Uterus (tissue), 2 donors: ENCODE measurements at regions not wholly inside any gene's neighbourhood (a gene's known extent, or its start where the extent isn't known, plus 50 kb on each side); places are given as distances from the start of the nearest gene placed in this dataset.

ENCODE experiments used
- POLR2A ChIP-seq, 2 donors: fragments of 450-650 bp; IDR thresholded peaks; one replicate each; pipeline ENCODE4 v1.6.1; 2016; ENCODE audit warnings: antibody characterized with exemption in 2 of 2, mild to moderate bottlenecking in 1 of 2, moderate library complexity in 1 of 2
- TF ChIP-seq, protein P1 (sequence below), 4 experiments: fragments of 200-600 bp in 2 of 4; fragments of 450-650 bp in 2 of 4; sonication (generic) in 2 of 4; IDR thresholded peaks; one replicate each; pipeline ENCODE4 v1.5.1; 2016 to 2019; ENCODE audit warnings: antibody characterized with exemption in 4 of 4, mild to moderate bottlenecking in 2 of 4, moderate library complexity in 1 of 4

DNA sequence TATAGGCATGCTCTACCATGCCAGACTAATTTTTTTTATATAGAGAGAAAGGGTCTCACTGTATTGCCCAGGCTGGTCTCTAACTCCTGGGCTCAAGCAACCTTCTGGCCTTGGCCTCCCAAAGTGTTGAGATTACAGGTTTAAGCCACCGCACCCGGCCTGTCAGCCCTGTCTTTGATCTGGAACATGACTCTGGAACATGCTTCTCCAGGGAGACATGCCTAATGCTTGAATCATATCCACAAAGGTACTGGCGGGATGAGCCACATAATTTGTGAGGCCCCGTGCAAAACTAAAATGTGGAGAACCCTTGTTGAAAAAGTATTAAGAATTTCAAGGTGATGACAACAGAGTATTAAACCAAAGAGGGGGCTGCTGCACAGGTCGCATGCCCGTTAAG lies 282.8 kb downstream of the ARHGAP12 start:
- no peak for TF ChIP-seq POLR2A (IDR thresholded peaks at IDR 0.05)
- TF ChIP-seq, protein P1, sequence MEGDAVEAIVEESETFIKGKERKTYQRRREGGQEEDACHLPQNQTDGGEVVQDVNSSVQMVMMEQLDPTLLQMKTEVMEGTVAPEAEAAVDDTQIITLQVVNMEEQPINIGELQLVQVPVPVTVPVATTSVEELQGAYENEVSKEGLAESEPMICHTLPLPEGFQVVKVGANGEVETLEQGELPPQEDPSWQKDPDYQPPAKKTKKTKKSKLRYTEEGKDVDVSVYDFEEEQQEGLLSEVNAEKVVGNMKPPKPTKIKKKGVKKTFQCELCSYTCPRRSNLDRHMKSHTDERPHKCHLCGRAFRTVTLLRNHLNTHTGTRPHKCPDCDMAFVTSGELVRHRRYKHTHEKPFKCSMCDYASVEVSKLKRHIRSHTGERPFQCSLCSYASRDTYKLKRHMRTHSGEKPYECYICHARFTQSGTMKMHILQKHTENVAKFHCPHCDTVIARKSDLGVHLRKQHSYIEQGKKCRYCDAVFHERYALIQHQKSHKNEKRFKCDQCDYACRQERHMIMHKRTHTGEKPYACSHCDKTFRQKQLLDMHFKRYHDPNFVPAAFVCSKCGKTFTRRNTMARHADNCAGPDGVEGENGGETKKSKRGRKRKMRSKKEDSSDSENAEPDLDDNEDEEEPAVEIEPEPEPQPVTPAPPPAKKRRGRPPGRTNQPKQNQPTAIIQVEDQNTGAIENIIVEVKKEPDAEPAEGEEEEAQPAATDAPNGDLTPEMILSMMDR (IDR thresholded peaks at IDR 0.05): no peak
